ENCODE measurements at regions not wholly inside any gene's neighbourhood (a gene's known extent, or its start where the extent isn't known, plus 50 kb on each side); places are given as distances from the start of the nearest gene placed in this dataset.
A peak's percentile ranks its signal among the peaks of the same experiment; 100 is the strongest.

GRCh38 chr5:115351356-115352195 is 55.1 kb upstream of the CCDC112 start:
- no peak for FAIRE-seq

GRCh38 chr5:115350894-115351293 is 54.4 kb upstream of the CCDC112 start:
- H3K9me3 ChIP-seq (ENCODE audit: control insufficient read depth in 2 of 2, insufficient read depth in 1 of 2, low read depth in 1 of 2, low read length in 1 of 2), result peaks cover 0 to 14% of the 10 kb centered on the region in 2 donors
- H3K27ac ChIP-seq (ENCODE audit: low read depth in 1 of 3, low read length in 2 of 3), result no peak overlapping the region
- WGBS, 3 donors, result 83 to 94% (median 91%) methylated on average over 3 of the region's 3 CpGs
- no peak overlapping the region for H3K4me3 ChIP-seq (ENCODE audit: low read depth in 1 of 3, low read length in 3 of 3)
- H3K27me3 ChIP-seq (ENCODE audit: control insufficient read depth in 3 of 3, insufficient read depth in 3 of 3, low read length in 3 of 3), result no peaks in the 10 kb centered on the region
- H3K4me1 ChIP-seq (ENCODE audit: control insufficient read depth in 3 of 3, insufficient read depth in 2 of 3, low read depth in 1 of 3, low read length in 2 of 3), result peaks cover 0 to 28% (median 6%) of the 10 kb centered on the region in 3 donors
- no peaks in the 10 kb centered on the region for H3K36me3 ChIP-seq (ENCODE audit: control insufficient read depth in 3 of 3, insufficient read depth in 2 of 3, low read depth in 1 of 3, low read length in 3 of 3)
- FAIRE-seq (no peak), DNase-seq (no peak)

More at GRCh38 chr5:115351356-115352195, 55.1 kb upstream of the CCDC112 start:
- Histone ChIP-seq H3K27ac (ENCODE audit: low read depth in 1 of 3, low read length in 2 of 3) (no peak overlapping the region), H3K4me1 (ENCODE audit: control insufficient read depth in 3 of 3, insufficient read depth in 2 of 3, low read depth in 1 of 3, low read length in 2 of 3) (peaks cover 0 to 22% (median 6%) of the 10 kb centered on the region in 3 donors), H3K4me3 (ENCODE audit: low read depth in 1 of 3, low read length in 3 of 3) (no peak overlapping the region), H3K9me3 (ENCODE audit: control insufficient read depth in 2 of 2, insufficient read depth in 1 of 2, low read depth in 1 of 2, low read length in 1 of 2) (peaks cover 0 to 19% of the 10 kb centered on the region in 2 donors), H3K27me3 (ENCODE audit: control insufficient read depth in 3 of 3, insufficient read depth in 3 of 3, low read length in 3 of 3) (no peaks in the 10 kb centered on the region), H3K36me3 (ENCODE audit: control insufficient read depth in 3 of 3, insufficient read depth in 2 of 3, low read depth in 1 of 3, low read length in 3 of 3) (no peaks in the 10 kb centered on the region)
- peak in 1 of 2 donors; percentile 32 for DNase-seq

GRCh38 chr5:115349001-115349817 is 52.8 kb upstream of the CCDC112 start:
- Histone ChIP-seq H3K27me3 (ENCODE audit: control insufficient read depth in 3 of 3, insufficient read depth in 3 of 3, low read length in 3 of 3) (no peaks in the 10 kb centered on the region), H3K4me1 (ENCODE audit: control insufficient read depth in 3 of 3, insufficient read depth in 2 of 3, low read depth in 1 of 3, low read length in 2 of 3) (peaks cover 0 to 28% (median 6%) of the 10 kb centered on the region in 3 donors), H3K27ac (ENCODE audit: low read depth in 1 of 3, low read length in 2 of 3) (peak overlapping the region in 2 of 3 donors; percentile 32 to 45), H3K9me3 (ENCODE audit: control insufficient read depth in 2 of 2, insufficient read depth in 1 of 2, low read depth in 1 of 2, low read length in 1 of 2) (peaks cover 0 to 4% of the 10 kb centered on the region in 2 donors), H3K4me3 (ENCODE audit: low read depth in 1 of 3, low read length in 3 of 3) (no peak overlapping the region), H3K36me3 (ENCODE audit: control insufficient read depth in 3 of 3, insufficient read depth in 2 of 3, low read depth in 1 of 3, low read length in 3 of 3) (no peaks in the 10 kb centered on the region)
- 15 to 36% (median 25%) methylated on average over 5 of the region's 5 CpGs for WGBS, 3 donors
- DNase-seq (peak; percentile 73 to 86), FAIRE-seq (peak; percentile 10)

GRCh38 chr5:115348175-115348574 is 51.7 kb upstream of the CCDC112 start:
- no peak for FAIRE-seq
- peaks cover 0 to 35% (median 6%) of the 10 kb centered on the region in 3 donors for H3K4me1 ChIP-seq (ENCODE audit: control insufficient read depth in 3 of 3, insufficient read depth in 2 of 3, low read depth in 1 of 3, low read length in 2 of 3)

More at GRCh38 chr5:115348175-115348574, 51.7 kb upstream of the CCDC112 start:
- Histone ChIP-seq H3K27me3 (ENCODE audit: control insufficient read depth in 3 of 3, insufficient read depth in 3 of 3, low read length in 3 of 3) (no peaks in the 10 kb centered on the region), H3K4me3 (ENCODE audit: low read depth in 1 of 3, low read length in 3 of 3) (no peak overlapping the region), H3K27ac (ENCODE audit: low read depth in 1 of 3, low read length in 2 of 3) (no peak overlapping the region), H3K9me3 (ENCODE audit: control insufficient read depth in 2 of 2, insufficient read depth in 1 of 2, low read depth in 1 of 2, low read length in 1 of 2) (no peaks in the 10 kb centered on the region), H3K36me3 (ENCODE audit: control insufficient read depth in 3 of 3, insufficient read depth in 2 of 3, low read depth in 1 of 3, low read length in 3 of 3) (no peaks in the 10 kb centered on the region)
- 60 to 78% (median 63%) methylated on average over 4 of the region's 4 CpGs for WGBS, 3 donors
- DNase-seq, result no peak

Measured in small intestine (tissue), 7 donors.